GM18861 (cell line): ENCODE measurements at regions not wholly inside any gene's neighbourhood (a gene's known extent, or its start where the extent isn't known, plus 50 kb on each side); places are given as distances from the start of the nearest gene placed in this dataset.

Source experiments
- ATAC-seq: cut with Tn5 transposase; IDR thresholded peaks from one replicate; pipeline ENCODE4 v1.9.1; 2021; ENCODE audit not compliant: unreplicated experiment

DNA sequence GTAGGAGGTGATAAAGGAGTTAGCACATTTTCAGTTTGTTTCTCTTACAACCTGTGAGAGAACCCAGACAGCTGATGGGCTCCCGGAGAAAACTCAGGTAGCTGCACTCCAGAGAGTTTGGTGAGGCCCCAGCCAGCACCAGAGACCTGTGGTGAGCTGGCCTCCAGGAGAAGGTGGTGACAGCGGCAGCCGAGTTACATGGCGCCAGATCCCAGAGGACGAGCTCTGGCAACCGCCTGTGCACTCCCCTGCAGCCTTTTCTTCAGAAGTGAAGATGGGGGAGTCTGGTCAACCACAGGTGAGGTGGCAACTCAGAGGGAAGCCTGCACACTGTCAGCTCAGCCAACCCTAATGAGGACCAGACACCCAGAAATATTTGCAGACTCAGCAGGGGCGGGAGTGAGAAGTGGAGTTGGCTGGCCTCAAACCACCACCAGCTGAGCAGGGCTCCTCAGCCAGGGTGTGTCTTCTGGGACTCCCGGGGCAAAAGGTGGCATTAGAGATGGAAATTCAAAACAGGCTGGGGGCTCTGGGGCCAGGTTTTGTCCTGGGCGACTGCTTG, 209.7 kb downstream of the SETD4 start:
- no peak for ATAC-seq

DNA sequence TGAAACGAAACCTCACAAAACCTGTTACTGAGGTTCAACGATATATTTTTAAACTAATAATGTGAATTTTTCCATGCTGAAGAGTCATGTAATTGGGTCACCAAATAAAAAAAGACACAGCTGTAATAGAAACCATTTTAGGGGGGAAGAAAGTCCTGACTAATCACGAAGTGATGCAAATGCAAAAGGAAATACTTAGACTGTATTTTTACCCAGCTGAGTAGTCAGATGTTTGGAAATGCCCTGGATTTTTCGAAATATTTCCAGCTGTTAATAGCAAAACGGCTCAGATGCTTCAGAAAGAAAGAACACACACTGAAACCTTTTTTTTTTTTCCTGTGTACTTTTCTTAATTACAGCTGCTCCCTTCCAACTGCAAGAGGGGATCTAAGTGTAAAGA, 210.3 kb downstream of the SETD4 start:
- ATAC-seq: no peak

- ATAC-seq: no peak
Measured at GRCh38 chr21:35849144-35849543, 211.2 kb downstream of the SETD4 start.

DNA sequence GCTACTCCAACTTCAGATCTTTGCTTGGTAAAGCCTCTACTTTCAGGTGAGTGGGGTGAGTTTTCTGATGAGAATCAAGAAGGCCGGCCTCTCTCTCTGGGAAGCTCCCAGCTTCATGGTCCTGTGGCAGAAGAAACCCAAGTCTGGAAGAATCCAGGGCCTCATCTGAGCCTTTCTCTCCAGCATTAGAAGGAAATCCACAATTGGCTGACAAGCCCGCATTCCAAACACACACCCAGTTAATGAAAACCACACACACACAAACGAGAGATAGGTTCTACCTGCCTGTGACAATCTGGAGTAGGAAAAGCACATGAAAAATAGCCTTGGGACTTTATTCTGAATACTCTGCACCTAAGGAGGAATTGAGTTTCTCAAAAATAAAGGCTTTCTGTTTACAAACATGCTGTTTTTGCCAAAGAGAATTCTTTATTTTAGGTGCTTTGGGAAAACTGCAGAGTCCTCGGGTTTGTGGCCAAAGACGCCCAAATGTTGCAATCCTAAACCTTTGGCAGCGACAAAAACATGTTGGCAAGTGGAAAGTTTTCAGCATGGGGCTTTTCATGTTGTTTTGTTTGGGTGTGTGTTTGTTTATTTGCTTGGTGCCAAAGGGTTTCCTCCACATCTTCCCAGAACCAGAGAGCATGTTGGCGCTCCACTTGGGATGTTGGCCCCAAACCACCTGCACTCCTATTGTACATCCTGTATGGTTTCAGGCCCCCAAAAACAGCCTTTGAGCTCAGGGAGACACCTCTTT, 216.2 kb downstream of the SETD4 start:
- ATAC-seq: no peak

DNA sequence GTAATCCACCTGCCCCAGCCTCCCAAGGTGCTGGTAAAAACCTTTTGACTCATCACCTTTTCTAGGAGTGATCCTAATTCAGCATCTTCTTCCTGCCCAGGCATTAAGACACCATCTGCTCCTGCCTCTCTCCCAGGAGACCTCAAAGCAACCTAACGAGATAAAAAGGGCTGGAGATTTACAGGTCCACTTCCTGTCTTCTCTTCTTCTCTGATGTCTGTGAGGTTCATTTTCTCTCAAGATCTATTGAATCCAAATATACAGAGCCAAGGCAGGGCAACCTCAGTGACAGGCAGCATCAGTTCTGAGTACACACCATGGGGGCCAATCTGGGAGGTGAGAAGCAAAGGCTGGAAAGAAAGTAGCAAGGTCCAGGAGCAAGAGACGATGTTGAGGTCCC, 219.4 kb downstream of the SETD4 start:
- ATAC-seq: no peak

DNA sequence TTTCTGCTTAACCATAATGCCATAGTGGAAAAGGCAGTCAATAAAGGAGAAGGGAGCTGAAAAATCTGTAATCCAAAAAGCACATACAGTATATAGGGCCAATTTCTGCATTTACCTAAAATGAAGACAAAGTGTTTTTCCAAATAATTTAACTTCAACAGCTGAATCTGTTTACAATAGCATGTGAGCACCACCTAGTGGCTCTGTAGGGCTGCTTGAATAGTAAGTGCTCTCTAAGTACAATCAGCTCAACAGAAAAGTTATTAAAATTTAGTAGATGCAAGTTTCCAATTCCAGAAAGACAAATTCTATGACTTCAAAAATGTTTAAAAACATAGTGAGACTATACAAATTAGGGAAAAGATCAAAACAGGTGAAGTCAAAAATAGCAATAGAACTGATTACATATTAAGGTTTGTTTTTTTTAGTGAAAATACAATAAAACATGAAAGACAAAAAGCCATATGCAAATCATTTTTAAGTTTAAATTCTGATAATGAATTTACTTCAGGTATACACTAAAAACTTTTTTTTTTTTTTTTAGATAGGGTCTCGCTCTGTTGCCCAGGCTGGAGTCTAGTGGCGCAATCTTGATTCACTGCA, 220.0 kb downstream of the SETD4 start:
- no peak for ATAC-seq

GRCh38 chr21:35838987-35839763, 221.2 kb downstream of the SETD4 start:
- no peak for ATAC-seq

DNA sequence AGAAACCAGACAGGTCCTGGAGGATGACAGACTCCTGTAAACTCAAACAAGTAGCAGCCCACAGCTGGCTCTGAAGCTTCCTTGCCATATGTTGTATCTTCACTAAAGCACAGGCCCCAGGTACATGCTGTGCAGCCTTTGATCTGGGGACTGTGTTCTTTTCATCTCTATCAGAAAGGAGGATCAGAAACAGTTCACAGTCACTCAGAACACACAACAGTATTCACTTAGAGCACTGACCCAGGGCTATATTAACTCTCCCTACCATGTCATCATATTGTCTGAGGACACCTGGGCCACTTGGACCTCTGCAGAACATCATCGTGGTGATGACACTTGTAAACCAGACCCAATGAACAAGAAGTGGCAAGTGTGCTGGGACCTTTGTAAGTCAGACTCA, 222.0 kb downstream of the SETD4 start:
- no peak for ATAC-seq

DNA sequence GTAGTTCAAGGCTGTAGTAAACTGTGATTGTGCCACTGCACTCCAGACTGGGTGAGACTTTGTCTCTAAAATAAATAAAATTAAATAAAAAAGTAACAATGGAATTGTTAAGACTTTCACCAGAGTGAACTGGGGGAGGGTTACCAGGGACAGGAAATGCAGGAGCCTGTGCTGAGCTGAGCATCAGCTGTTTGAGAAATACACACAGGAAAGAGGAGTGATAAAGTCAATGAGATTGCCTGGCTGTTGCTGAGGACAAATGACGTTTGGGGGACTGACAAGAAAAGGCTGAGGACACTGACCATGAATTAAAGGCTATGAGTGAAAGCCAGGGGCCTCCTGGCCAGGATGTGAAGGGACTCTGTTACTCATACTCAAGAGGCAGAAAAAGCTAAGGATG, 226.3 kb downstream of the SETD4 start:
- ATAC-seq: no peak

DNA sequence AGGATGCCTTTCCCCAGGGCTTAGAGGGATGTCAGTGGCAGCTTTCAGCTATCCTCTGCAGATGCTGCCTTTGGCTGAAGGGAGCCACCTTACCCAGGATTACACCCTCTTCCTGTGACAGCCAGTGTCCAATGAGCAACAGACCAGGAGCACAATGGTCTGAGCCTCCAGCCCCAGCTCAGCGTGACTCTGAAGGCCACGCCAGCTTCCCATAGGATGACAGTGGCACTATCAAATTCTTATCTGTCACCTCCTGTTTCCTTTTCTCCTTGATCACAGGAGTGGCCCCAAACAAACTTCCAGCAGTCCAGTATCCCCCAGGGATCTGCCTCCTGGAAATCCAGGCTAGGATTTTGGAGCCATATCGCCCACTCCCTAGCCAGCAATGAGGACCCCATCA, 226.9 kb downstream of the SETD4 start:
- ATAC-seq: no peak

GRCh38 chr21:35831230-35831629, 229.1 kb downstream of the SETD4 start:
- ATAC-seq: no peak

DNA sequence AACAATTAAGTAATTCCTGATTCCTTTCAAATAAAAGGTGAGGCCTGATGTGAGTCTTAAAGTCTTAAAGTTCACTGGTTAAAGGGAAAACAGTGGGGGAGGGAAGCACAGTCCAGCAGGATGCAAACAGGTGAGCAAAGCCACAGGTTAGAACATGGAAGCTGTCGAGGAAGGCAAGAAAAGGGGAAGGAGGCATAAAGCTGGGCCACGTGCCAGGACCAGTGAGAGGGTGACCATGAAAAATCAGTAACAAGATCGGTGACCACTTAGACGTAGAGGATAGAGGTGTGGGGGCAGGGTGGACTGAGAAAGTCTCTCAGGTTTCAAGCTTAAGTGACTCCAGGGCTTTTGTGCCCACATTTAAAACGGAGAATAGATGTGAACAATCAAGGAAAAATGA, 231.3 kb downstream of the SETD4 start:
- no peak for ATAC-seq

GRCh38 chr21:35828161-35828560, 232.2 kb downstream of the SETD4 start:
- ATAC-seq: no peak

DNA sequence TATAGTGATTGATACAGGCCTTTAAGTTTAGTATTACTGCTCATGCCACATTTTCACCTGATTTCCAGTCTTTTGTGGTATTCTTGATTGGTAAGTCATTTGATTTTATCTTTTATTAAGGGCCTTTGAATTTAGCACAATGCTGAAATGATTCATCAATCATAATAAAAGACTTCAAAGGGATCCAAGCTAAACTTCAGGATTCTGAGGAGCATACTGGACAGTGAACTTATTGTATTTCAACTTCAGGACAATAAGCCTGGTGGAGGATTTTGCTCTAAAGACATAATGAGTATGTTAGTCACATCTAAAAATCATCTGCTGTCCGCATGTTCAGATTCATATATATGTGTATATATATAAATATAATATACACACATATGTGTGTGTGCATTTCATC, 233.3 kb downstream of the SETD4 start:
- no peak for ATAC-seq

- no peak for ATAC-seq
Measured at GRCh38 chr21:35825370-35826353, 234.7 kb downstream of the SETD4 start.

DNA sequence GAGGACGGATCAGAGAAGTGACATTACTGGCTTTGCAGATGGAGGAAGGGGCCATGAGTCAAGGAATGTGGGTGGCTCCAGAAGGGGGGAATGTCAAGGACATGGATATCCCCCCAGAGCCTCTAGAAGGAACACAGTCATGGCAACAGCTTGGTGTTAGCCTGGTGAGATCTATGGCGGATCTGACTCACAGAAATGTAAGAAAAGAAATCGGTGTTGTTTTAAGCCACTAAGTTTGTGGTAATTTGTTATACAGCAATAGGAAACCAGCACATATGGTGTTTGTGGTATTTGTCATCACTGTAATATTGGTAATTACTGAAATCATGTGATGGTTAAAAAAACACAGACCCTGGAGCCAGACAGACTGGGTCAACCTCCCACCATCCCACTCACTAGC, 236.2 kb downstream of the SETD4 start:
- ATAC-seq: no peak

DNA sequence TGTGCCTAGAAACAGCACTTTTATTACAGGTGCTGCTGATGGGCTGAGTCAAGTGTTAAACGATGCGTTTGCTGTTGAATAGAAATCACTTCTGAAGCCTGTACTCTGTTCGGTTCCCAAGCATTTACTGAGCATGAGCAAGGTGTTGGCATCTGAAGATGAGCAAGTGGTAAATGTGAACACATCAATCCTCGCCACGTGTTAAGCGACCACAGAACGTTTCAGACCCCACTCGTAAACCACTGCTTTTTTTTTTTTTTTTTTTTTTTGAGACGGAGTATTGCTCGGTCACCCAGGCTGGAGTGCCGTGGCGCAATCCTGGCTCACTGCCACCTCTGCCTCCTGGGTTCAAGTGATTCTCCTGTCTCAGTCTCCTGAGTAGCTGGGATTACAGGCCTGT, 241.2 kb downstream of the SETD4 start:
- ATAC-seq: no peak

DNA sequence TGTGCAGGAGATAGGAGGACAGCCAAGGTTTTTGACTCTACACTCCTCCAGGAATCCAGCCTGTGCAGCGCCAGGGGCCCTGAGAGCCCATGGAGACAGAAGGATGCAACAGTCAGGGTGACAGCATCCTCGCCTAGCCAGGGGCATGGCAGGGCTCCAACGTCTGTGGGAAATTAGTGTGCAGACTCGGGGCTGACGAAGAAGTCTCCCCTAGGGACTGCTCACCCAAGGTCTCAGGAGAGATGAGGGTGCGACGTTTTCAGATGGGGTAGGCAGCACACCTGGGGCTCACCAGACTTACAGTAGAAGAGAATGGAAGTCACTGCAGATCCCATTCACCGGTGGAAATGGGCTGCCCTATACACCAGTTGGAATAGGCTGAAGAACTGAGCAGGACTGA, 241.7 kb downstream of the SETD4 start:
- ATAC-seq: no peak

GRCh38 chr21:35814858-35815619, 245.3 kb downstream of the SETD4 start:
- no peak for ATAC-seq

DNA sequence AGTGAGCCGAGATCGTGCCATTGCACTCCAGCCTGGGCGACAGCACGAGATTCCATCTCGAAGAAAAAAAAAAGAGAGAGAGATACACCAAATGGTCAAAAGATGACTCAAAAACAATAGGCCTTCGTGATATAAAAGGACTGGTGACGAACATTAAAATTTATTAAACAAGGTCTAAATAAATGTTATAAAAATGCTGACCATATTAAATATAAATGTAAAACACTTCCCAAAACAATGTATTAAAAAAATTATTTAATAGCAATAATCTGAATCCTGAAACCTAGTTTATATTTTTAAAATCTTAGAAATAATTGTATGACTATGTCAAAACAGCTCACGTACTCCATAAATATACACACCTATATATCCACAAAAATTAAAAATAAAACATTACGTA, 247.6 kb downstream of the SETD4 start:
- no peak for ATAC-seq
